ENCODE measurements at regions not wholly inside any gene's neighbourhood (a gene's known extent, or its start where the extent isn't known, plus 50 kb on each side); places are given as distances from the start of the nearest gene placed in this dataset.

DNA sequence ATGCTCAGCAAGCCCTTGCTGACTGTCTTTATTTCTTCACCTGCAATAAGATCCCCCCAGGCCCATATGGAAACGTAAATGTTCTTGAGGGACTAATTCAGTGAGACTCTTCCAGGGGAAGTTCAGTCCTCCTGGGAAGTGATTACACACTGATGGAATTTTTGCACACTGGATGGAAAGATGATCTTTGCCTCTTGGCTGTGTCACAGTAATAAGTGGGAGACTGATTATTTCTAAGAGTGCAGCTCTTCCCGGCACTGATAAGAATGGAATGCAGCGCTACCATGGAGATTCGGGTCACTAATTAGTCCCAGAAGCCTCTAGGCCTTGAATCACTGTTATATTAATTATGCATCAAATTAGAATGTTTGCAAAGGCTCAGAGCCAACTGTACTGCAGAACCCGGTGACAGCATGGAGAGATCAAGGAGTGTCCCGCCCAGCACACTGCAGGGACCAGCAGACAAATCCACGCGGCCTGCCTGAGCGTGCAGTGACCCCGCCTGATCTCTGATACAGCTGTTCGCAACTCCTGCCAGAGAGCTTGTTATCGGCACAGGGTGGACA, 178.3 kb downstream of the SNX19 start:
- TF ChIP-seq POLR2A (IDR thresholded peaks at IDR 0.05), result no peak
- TF ChIP-seq, protein P1, sequence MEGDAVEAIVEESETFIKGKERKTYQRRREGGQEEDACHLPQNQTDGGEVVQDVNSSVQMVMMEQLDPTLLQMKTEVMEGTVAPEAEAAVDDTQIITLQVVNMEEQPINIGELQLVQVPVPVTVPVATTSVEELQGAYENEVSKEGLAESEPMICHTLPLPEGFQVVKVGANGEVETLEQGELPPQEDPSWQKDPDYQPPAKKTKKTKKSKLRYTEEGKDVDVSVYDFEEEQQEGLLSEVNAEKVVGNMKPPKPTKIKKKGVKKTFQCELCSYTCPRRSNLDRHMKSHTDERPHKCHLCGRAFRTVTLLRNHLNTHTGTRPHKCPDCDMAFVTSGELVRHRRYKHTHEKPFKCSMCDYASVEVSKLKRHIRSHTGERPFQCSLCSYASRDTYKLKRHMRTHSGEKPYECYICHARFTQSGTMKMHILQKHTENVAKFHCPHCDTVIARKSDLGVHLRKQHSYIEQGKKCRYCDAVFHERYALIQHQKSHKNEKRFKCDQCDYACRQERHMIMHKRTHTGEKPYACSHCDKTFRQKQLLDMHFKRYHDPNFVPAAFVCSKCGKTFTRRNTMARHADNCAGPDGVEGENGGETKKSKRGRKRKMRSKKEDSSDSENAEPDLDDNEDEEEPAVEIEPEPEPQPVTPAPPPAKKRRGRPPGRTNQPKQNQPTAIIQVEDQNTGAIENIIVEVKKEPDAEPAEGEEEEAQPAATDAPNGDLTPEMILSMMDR (IDR thresholded peaks at IDR 0.05), result no peak
